SIG-M5 treated with dmso at 0.1 percent for 504 hours (cell line): ENCODE measurements at regions not wholly inside any gene's neighbourhood (a gene's known extent, or its start where the extent isn't known, plus 50 kb on each side); places are given as distances from the start of the nearest gene placed in this dataset.
"Not testable (repeated sequence)": the region's sequence is repeated elsewhere in the genome, so short reads cannot be mapped to it uniquely, and the experiment has no call there.

ENCODE experiments used
- DNase-seq: peaks from one replicate; lab custom pipeline; 2025; ENCODE audit not compliant: unreplicated experiment; lab: John Stamatoyannopoulos, UW

DNA sequence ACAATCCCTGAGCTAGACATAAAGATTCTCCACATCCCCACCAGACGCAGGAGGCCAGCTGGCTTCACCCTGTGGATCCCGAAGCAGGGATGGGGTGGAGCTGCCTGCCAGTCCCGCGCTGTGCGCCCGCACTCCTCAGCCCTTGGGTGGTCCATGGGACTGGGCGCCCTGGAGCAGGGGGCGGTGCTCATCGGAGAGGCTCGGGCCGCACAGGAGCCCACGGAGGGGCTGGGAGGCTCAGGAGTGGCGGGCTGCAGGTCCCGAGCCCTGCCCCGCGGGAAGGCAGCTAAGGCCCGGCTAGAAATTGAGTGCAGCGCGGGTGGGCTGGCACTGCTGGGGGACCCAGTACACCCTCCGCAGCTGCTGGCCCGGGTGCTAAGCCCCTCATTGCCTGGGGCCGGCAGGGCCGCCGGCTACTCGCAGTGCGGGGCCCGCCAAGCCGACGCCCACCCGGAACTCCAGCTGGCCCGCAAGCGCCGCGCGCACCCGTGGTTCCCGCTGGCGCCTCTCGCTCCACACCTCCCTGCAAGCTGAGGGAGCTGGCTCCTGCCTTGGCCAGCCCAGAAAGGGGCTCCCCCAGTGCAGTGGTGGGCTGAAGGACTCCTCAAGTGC, 1032.2 kb upstream of the PCDH20 start:
- DNase-seq = not testable (repeated sequence)

- no peak for DNase-seq
Measured at GRCh38 chr13:62444805-62445204, 1029.2 kb upstream of the PCDH20 start.

DNA sequence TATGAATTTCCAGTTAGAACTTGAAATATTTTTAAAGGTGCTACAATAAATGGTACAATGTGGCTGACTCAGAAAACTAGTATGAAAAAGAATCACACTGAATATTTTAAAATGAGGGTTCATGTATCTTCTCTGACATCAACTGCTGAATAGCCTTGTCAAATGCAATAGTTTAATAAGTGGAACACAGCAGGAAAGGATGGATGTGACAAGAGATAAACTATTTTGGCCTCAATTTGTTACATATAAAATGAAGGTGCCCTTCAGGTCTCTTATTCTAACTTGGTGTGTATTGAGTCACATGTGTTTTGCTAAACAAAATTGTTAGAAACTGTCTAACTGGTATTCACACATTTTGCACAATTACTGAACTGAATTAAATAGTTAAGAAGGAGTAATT, 1018.4 kb upstream of the PCDH20 start:
- no peak for DNase-seq

DNA sequence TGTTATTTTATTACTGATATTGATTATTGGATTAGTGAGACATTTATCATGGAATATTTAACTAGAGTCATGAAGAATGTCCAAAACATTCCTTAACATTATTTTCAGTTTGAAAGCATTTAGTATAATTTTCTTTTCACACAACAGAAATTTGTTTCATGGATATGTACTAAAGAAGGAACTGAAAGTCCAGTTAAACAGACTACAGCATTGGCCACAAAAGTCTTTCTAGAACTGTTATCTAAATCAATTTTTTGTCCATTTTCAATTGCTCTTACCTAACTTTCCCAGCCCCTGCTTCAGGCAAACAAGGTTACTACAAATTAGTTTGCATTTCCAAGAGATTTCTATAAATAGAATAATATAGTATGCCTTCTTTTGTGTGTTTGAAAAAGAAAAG, 1018.0 kb upstream of the PCDH20 start:
- DNase-seq = no peak

DNA sequence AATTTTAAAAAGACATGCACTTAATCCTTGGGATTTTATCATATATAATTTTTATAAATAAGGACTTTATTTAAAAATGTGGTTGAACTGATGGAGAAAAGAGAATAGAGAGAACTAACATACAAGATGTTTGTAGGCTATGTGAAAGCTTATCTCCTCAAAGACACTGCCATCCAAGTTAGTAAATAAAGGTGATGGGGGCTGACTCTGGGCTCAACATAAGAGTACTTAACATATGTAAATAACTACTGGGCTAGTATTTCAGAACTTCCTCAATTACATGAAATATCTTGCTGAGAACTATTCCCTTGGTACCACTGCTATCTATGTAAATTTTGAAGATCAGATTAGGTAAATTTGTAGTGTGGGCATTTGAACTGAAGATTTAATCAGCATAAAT, 1017.3 kb upstream of the PCDH20 start:
- DNase-seq = no peak

- DNase-seq = no peak
Measured at GRCh38 chr13:62432295-62432694, 1016.6 kb upstream of the PCDH20 start.

- DNase-seq = no peak
Measured at GRCh38 chr13:62431852-62432251, 1016.2 kb upstream of the PCDH20 start.

DNA sequence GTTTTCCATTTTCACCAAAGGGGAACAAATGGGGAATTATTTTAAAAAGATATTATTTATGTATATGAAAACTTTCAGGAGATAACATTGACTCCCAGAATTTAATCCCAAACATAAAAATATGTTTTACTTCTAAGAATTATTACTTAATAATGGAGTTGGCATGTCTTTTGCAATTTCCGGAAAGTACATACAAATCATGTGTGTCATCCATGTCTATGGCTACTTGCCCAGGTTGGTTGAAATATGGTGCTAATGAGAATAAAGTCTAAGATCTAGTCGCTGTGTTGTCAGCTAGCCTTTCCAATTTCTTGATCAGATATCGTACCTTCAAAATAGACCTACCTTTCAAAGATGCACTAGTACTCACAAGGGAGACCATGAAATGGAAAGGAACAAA, 1003.2 kb upstream of the PCDH20 start:
- no peak for DNase-seq

DNA sequence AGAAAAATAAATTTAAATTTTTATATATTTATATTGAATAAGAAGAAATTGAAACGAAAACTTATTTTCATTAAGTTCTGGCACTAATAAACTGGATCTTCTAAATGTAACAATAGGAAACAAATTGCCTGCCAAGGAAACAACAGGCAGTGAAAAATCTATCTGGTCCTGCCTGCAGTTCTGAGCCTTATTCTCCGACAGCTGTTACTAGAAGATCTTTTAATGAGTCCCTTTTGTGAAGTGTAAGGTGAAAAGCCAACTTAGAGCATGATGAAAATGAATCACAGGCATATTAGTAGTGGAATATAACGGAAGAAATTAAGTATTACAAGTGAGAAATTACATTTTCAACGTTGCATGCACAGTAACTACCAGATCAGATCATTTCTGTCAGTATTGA, 1002.7 kb upstream of the PCDH20 start:
- DNase-seq = no peak

DNA sequence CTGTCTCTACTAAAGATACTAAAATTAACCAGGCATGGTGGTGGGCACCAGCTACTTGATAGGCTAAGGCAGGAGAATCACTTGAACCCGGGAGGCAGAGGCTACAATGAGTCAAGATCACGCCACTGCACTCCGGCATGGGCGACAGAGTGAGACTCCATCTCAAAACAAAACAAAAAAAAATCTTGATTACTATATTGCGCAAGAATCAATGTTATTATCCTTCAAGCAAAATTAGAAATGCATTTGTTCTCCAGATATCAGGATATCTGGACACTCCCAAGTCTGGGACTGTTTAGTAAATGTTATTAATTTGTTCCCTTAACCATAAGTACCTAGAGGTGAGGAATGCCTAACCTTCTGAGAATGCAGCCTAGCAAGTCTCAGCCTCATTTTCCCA, 992.2 kb upstream of the PCDH20 start:
- DNase-seq = no peak

DNA sequence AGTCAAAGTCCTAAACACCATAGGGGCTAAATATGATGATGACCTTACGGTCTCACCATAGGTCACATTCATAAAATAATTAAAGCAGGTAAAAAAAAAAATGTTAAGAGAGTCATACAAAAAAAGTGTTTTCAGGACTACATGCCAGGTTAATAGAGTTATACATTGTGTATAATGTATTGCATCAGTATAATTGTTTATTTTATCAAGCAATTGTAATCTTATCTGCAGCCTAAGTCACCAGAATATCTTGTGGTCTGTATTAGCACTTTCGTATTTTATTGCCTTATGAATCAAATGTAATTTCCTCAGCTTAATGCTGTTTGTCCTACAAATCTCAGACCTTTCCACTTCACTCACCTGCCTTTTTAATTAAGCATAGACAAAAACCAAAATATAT, 972.9 kb upstream of the PCDH20 start:
- no peak for DNase-seq

DNA sequence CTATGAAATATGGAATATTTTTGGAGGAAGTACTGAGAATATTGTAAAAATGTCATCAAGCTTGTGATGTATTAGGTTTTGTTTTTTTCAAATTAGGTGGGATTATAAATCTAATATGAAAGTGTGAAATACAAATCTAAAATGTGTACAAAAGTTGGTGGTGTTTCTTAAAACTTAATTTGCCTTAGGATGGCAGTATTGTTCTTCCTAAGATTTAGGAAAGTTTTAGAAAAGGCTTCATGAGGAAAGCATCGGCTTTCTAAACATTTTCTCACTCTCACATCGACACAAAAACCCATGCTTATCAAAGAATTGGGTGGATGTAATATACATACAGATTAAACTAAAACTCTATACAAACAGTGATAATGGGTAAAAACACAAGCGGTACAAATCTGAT, 972.0 kb upstream of the PCDH20 start:
- no peak for DNase-seq

DNA sequence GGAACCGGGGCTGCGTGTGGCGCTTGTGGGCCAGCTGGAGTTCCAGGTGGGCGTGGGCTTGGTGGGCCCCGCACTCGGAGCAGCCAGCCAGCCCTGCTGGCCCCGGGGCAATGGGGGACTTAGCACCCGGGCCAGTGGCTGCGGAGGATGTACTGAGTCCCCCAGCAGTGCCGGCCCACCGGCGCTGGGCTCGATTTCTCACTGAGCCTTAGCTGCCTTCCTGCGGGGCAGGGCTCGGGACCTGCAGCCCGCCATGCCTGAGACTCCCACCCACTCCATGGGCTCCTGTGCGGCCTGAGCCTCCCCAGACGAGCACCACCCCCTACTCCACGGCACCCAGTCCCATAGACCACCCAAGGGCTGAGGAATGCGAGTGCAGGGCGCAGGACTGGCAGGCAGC, 963.6 kb upstream of the PCDH20 start:
- not testable (repeated sequence) for DNase-seq

DNA sequence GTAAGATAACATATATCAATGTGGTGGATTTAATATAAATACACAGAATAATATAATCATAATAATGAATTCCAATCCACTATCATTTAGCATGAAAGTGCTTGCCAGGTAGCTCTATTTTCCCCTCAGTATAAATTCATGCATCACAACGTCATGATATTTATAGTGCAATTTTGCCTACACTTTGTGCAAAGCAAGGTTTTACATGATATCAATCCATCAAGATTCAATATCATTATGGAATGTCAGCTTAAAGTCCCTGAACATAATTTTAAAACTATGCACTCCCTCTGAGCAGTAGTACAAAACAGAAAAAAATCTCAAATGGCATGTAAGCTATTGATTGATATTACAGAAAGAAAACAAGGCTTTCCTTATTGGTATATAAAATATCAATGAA, 962.2 kb upstream of the PCDH20 start:
- DNase-seq = no peak

DNA sequence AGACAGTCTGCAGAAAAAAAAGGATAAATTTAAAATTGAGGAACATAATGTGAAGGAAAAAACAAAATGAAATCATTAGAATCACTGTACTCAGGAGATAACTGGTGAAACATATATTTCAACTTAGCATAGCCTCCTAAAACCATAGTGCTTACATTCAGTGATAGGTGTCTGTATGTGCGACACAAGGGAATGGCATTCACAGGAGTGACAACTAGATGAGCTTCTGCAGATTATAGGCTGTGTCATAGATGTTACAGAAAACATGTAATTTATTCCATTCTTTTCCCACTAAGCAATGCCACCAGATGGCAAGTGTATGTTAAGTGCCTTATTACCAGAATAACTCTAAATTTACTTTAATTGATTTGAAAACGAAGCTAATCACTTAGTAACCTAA, 960.0 kb upstream of the PCDH20 start:
- no peak for DNase-seq

DNA sequence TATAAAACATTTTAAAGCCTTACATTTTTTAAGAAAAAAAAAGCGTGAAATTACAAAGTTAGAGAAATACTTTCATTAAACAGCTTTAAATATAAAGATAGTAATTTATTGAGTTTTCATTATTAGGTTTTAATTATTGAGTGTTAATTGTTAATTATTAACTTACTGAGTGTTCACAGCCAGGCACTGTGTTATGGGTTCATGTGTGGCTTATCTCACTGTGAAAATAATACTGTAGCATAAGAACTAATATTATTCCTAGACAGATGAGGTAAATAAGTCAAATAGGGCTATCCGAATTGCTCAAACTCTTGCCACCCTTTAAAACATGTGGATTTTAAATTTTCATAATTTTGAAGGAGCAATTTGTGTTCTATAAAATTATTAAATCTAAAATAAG, 956.1 kb upstream of the PCDH20 start:
- no peak for DNase-seq

DNA sequence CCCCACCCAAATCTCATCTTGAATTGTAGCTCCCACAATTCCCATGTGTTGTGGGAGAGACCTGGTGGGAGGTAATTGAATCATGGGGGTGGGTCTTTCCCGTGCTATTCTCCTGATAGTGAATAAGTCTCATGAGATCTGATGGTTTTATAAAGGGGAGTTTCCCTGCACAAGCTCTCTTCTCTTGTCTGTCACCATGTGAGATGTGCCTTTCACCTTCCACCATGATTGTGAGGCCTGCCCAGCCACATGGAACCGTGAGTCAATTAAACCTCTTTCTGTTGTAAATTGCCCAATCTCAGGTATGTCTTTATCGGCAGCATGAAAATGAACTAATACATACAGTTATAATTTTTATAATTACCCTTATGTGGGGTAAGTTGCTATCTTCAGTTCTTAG, 952.3 kb upstream of the PCDH20 start:
- DNase-seq = not testable (repeated sequence)

- DNase-seq = no peak
Measured at GRCh38 chr13:62360609-62361008, 945.0 kb upstream of the PCDH20 start.

GRCh38 chr13:62358646-62358932, 942.9 kb upstream of the PCDH20 start:
- no peak for DNase-seq

- peak; percentile 15 for DNase-seq
Measured at GRCh38 chr13:62357887-62358645, 942.4 kb upstream of the PCDH20 start.

GRCh38 chr13:62356977-62357376, 941.3 kb upstream of the PCDH20 start:
- no peak for DNase-seq

- DNase-seq = no peak
Measured at GRCh38 chr13:62337109-62337880, 921.6 kb upstream of the PCDH20 start.
